K562 (cell line): ENCODE measurements at regions not wholly inside any gene's neighbourhood (a gene's known extent, or its start where the extent isn't known, plus 50 kb on each side); places are given as distances from the start of the nearest gene placed in this dataset.

ENCODE experiments used
- ATF3 ChIP-seq, 2 experiments: fragments of 450-650 bp in 1 of 2; sonication (generic) in 1 of 2; formaldehyde crosslinking in 1 of 2; IDR thresholded peaks in 1 of 2; conservative IDR thresholded peaks in 1 of 2; 2 replicates each; pipeline versions ENCODE4 v1.6.1 to v1.8.1; 2016 to 2023; ENCODE audit warnings: mild to moderate bottlenecking in 2 of 2, moderate library complexity in 2 of 2, inconsistent platforms in 1 of 2, missing genetic modification reagents in 1 of 2
- ATF6 ChIP-seq: sonication (generic); formaldehyde crosslinking; IDR thresholded peaks from 2 replicates; pipeline ENCODE4 v1.4.0; 2020; ENCODE audit warnings: mild to moderate bottlenecking, missing genetic modification reagents
- BMI1 ChIP-seq: fragments of 150-350 bp; IDR thresholded peaks from 2 replicates; pipeline ENCODE4 v1.6.1; 2014; ENCODE audit warnings: low read length
- CTCF ChIP-seq, 3 experiments: IDR thresholded peaks in 2 of 3; conservative IDR thresholded peaks in 1 of 3; 2 replicates each; pipeline ENCODE4 v1.5.1; 2011 to 2012; ENCODE audit warnings: low read length in 3 of 3, mild to moderate bottlenecking in 3 of 3, control low read depth in 2 of 3, improper control_type of control experiment in 1 of 3, inconsistent platforms in 1 of 3, low read depth in 1 of 3, mixed read lengths in 1 of 3, moderate library complexity in 1 of 3; ENCODE audit not compliant: insufficient read depth in 2 of 3
- ETV5 ChIP-seq: sonication (generic); formaldehyde crosslinking; IDR thresholded peaks from 2 replicates; pipeline ENCODE4 v1.4.0; 2020; ENCODE audit warnings: low read depth, mild to moderate bottlenecking, missing genetic modification reagents
- FOSL1 ChIP-seq: fragments of 200-800 bp; sonication (Bioruptor generic); conservative IDR thresholded peaks from 2 replicates; pipeline ENCODE4 v1.6.1; 2016; ENCODE audit warnings: missing genetic modification characterization, missing compliant biosample characterization
- FOXK2 ChIP-seq, 2 experiments: fragments of 450-650 bp; IDR thresholded peaks in 1 of 2; conservative IDR thresholded peaks in 1 of 2; 2 replicates each; pipeline ENCODE4 v1.6.1; 2016; ENCODE audit warnings: low read depth in 2 of 2, mild to moderate bottlenecking in 1 of 2
- GABPA ChIP-seq: fragments of 200-800 bp; sonication (Bioruptor generic); conservative IDR thresholded peaks from 2 replicates; pipeline ENCODE4 v1.6.1; 2016; ENCODE audit warnings: low read depth, missing genetic modification characterization, missing compliant biosample characterization
- HNRNPUL1 ChIP-seq: fragments of 200-400 bp; formaldehyde crosslinking; IDR thresholded peaks from 2 replicates; pipeline ENCODE4 v1.6.1; 2017; ENCODE audit warnings: low read length
- JUND ChIP-seq, 2 experiments: IDR thresholded peaks; 2 replicates in 1 of 2; 3 replicates in 1 of 2; pipeline ENCODE4 v1.6.1; 2011; ENCODE audit warnings: borderline replicate concordance in 2 of 2, low read depth in 2 of 2, low read length in 2 of 2, improper control_type of control experiment in 1 of 2, missing biosample characterization in 1 of 2, missing genetic modification characterization in 1 of 2, missing genetic modification reagents in 1 of 2
- MAX ChIP-seq: sonication (generic); formaldehyde crosslinking; IDR thresholded peaks from 2 replicates; pipeline ENCODE4 v1.9.0; 2022; ENCODE audit warnings: mild to moderate bottlenecking, missing genetic modification reagents
- PATZ1 ChIP-seq: fragments of 250-450 bp; sonication (Bioruptor Pico); IDR thresholded peaks from 2 replicates; pipeline ENCODE4 v1.5.0; 2020; ENCODE audit warnings: mild to moderate bottlenecking, borderline replicate concordance
- POLR2A ChIP-seq: fragments of 450-650 bp; conservative IDR thresholded peaks from 2 replicates; pipeline ENCODE4 v1.6.1; 2016
- TAF1 ChIP-seq: IDR thresholded peaks from 2 replicates; pipeline ENCODE4 v1.6.1; 2011; ENCODE audit warnings: mild to moderate bottlenecking, low read length, moderate library complexity; ENCODE audit not compliant: insufficient read depth, control insufficient read depth, severe bottlenecking; ENCODE audit errors: extremely low read depth

- TF ChIP-seq CTCF (IDR thresholded peaks at IDR 0.05 in 2 of 3, conservative IDR thresholded peaks at IDR 0.05 in 1 of 3; ENCODE audit: insufficient read depth in 2 of 3, low read depth in 1 of 3, low read length in 3 of 3) (no peak), HNRNPUL1 (no peak), FOXK2 (conservative IDR thresholded peaks at IDR 0.05 in 1 of 2, IDR thresholded peaks at IDR 0.05 in 1 of 2; ENCODE audit: low read depth in 2 of 2) (no peak), ATF3 (IDR thresholded peaks at IDR 0.05) (no peak), ATF3 (CRISPR knock-in tag; conservative IDR thresholded peaks at IDR 0.05) (no peak), GABPA (tag) (no peak), ATF6 (no peak), FOSL1 (no peak), POLR2A (no peak), ETV5 (CRISPR knock-in tag) (no peak), PATZ1 (CRISPR knock-in tag) (no peak), JUND (IDR thresholded peaks at IDR 0.05; ENCODE audit: borderline replicate concordance, low read depth, low read length) (no peak), JUND (tag; IDR thresholded peaks at IDR 0.05; ENCODE audit: borderline replicate concordance, low read depth, low read length) (no peak), MAX (CRISPR knock-in tag) (no peak), BMI1 (no peak), TAF1 (no peak)
Observed at GRCh38 chr2:76019128-76019527, 308.4 kb upstream of the GCFC2 start.
